AG10803 (cell line): ENCODE measurements at regions not wholly inside any gene's neighbourhood (a gene's known extent, or its start where the extent isn't known, plus 50 kb on each side); places are given as distances from the start of the nearest gene placed in this dataset.

ENCODE experiments used
- DNase-seq: peaks from one replicate; pipeline ENCODE4 v3.0.0; 2010; ENCODE audit warnings: low read depth
- H3K4me3 ChIP-seq: 2 replicates; pipeline ENCODE4 v1.5.1; 2011; ENCODE audit warnings: mild to moderate bottlenecking, low read length, control low read depth
- TF ChIP-seq, protein P1 (sequence below): conservative IDR thresholded peaks from 2 replicates; pipeline ENCODE4 v1.5.1; 2011; ENCODE audit warnings: mild to moderate bottlenecking, low read length, control low read depth, inconsistent platforms

GRCh38 chr11:134835561-134835960, 423.5 kb upstream of the B3GAT1 start:
- no peak overlapping the region for H3K4me3 ChIP-seq
- TF ChIP-seq, protein P1, sequence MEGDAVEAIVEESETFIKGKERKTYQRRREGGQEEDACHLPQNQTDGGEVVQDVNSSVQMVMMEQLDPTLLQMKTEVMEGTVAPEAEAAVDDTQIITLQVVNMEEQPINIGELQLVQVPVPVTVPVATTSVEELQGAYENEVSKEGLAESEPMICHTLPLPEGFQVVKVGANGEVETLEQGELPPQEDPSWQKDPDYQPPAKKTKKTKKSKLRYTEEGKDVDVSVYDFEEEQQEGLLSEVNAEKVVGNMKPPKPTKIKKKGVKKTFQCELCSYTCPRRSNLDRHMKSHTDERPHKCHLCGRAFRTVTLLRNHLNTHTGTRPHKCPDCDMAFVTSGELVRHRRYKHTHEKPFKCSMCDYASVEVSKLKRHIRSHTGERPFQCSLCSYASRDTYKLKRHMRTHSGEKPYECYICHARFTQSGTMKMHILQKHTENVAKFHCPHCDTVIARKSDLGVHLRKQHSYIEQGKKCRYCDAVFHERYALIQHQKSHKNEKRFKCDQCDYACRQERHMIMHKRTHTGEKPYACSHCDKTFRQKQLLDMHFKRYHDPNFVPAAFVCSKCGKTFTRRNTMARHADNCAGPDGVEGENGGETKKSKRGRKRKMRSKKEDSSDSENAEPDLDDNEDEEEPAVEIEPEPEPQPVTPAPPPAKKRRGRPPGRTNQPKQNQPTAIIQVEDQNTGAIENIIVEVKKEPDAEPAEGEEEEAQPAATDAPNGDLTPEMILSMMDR, result no peak
- no peak for DNase-seq

- TF ChIP-seq, protein P1, result no peak
- no peak for DNase-seq
- H3K4me3 ChIP-seq, result no peak overlapping the region
Measured at GRCh38 chr11:134830312-134830711, 418.3 kb upstream of the B3GAT1 start.

DNA sequence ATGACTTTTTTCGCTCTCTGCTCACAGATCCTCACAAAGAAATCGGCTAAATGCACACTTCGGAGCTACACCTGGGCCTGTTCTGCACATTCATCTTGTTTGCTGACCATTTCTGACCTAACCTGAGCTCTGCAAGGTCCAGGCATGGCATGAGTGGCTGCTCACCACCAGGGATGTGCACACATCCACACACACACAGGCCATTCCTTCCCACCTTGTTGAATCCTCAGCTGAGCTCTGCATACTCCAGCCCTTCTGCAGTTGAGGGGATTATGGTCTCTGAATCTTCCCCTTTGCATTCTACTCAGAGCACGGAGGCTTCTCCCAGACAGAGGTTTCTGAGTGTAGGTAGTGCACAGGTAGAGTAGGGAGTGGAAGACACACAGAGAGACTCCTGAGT, 411.9 kb upstream of the B3GAT1 start:
- no peak for DNase-seq
- no peak overlapping the region for H3K4me3 ChIP-seq
- TF ChIP-seq, protein P1, result no peak

DNA sequence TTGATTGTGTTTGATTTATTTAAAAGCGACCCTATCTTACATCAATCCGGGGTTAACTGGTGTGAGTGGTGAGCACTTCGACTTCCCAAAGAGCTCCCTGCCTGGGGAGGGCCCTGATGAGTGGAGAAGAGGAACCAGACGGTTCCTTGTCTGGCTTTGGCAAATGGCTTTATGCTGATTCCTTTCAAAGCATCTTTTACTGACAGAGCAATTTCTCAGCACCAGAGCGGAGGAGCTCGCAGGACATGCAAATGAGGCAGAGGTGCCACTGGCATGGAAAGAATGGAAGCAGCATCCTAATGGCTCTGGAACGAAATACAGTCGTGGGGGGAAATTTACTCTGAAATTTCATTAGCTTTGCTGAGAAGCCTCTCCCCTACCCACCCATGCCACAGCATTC, 410.9 kb upstream of the B3GAT1 start:
- DNase-seq, result no peak
- H3K4me3 ChIP-seq, result no peak overlapping the region
- TF ChIP-seq, protein P1, result no peak

GRCh38 chr11:134821422-134821821, 409.4 kb upstream of the B3GAT1 start:
- no peak for DNase-seq
- TF ChIP-seq, protein P1, result no peak
- no peak overlapping the region for H3K4me3 ChIP-seq

DNA sequence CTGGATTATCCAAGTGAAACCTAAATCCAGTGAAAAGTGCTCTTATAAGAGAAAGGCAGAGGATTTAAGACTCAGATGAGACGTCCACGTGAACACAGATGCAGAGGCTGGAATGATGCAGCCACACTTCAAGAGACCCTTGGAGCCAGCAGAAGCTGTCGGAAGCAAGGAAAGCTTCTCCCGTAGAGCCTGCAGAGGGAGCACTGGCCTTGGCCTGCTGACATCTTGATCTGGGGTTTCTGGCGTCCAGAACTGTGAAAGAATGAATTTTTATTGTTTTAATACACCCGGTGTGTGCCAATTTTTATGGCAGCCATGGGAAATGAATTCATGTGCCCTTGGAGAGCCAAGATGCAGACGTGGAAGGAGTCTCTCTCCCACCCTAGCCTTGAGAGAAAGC, 407.0 kb upstream of the B3GAT1 start:
- DNase-seq, result no peak

DNA sequence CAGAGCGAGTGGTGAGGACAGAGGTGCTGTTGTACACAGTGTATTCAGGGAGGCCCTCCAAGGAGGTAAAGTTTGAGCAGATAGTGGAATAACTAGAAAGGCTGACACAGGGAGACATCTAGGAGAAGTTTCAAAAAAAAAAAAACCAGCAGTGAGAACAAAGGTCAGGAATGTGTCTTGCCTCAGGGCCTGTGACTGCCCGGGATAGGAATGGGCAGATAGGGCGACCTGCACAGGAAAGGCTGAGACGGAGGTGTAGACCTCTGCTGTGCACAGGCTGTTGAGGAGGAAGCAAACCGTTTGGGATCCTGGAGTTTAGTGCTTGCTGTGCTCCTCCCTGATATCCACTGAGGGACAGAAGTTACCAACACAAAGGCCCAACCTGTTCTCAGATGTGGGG, 406.5 kb upstream of the B3GAT1 start:
- H3K4me3 ChIP-seq, result no peak overlapping the region
- DNase-seq, result no peak
- TF ChIP-seq, protein P1, result no peak

More for the DNA sequence above, 407.0 kb upstream of the B3GAT1 start:
- TF ChIP-seq, protein P1, result no peak
- no peak overlapping the region for H3K4me3 ChIP-seq
